ENCODE measurements at regions not wholly inside any gene's neighbourhood (a gene's known extent, or its start where the extent isn't known, plus 50 kb on each side); places are given as distances from the start of the nearest gene placed in this dataset.
"Not testable (repeated sequence)": the region's sequence is repeated elsewhere in the genome, so short reads cannot be mapped to it uniquely, and the experiment has no call there.

DNA sequence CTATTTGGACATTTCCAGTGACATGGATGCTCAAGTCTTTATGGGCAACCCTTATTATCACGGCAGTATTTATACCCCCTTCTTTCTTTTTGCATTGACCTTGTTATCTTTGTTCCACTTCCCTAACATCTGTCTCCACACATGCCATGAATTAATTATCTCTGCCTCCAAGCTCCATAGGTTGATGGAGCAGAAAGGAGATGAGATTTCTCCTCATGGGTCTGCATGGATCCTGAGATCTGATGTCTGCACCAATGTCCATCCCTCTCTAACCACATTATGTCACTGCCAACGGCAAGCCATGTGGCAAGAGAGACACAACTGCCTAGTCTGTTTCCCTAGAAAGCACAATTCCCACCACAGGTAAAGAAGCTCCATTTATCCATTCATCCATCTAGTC is 416.8 kb upstream of the ASIC2 start:
- no peak for DNase-seq

DNA sequence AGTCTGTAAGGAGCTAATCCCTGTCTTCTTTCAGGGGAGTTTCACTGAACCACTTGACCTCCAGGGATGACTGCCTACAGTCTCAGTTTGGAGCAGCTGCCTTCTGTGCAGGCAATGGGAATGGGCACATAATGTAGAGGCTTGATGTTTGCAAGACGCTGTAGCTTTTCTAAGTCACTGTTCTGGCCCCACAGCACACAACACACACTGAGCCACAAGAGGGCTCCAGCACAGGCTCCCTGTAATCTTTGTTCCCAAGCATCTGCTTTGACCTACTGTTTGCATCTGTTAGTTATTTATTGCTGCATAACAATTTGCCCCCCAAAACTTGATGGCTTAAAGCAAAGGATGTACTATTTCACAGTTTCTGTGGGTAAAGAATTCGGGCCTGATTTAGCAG is 419.0 kb upstream of the ASIC2 start:
- DNase-seq, result no peak

- no peak for DNase-seq
These were observed 423.9 kb upstream of the ASIC2 start for GRCh38 chr17:33716957-33717356.

- not testable (repeated sequence) for DNase-seq
These were observed 430.6 kb upstream of the ASIC2 start for GRCh38 chr17:33723736-33724135.

GRCh38 chr17:33725675-33726271 is 432.7 kb upstream of the ASIC2 start:
- peak; percentile 15 to 29 for DNase-seq

GRCh38 chr17:33730131-33730530 is 437.0 kb upstream of the ASIC2 start:
- no peak for DNase-seq

GRCh38 chr17:33732116-33732515 is 439.0 kb upstream of the ASIC2 start:
- DNase-seq, result no peak

- DNase-seq, result no peak
These were observed 446.6 kb upstream of the ASIC2 start for GRCh38 chr17:33739714-33740113.

- DNase-seq, result no peak
These were observed 452.1 kb upstream of the ASIC2 start for GRCh38 chr17:33745047-33745760.

DNA sequence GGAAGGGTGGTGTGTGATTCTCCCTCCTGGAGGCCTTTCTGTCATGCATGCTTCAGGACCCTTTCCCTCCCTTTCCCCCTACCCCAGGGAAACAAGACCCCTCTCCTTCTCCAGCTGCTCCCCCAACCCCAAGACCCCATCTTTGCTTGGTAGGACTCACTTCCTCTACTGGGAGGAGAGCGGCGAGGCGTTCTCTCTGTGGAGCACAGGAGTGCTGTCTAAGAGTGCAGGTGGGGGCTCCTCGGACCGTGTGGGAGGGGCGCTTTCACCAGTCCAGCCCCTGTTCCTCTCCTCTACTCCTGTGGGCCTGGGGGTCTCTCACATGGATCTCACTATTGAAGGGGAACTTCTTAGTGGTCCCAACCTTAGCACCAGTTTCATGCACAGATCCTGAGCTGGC is 456.1 kb upstream of the ASIC2 start:
- DNase-seq, result no peak

GRCh38 chr17:33750943-33751701 is 458.0 kb upstream of the ASIC2 start:
- DNase-seq, result peak; percentile 2 to 41

DNA sequence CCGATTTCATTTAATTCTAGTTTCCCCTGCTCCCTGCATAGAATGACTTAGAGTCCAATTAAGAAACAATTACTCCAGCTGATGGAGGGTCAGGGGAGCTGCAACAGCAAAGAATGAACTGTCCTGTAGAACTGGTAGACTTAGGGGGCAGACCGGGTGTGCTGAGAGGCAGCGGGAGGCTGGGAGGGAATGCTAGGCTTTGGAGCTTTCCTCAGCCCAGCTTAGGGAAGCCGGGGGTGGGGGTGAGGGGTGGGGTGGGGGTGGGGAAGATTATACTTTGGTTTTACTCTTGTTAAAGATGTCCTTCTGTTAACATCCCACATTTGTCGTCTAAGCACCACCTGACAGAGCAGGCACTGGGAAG is 458.6 kb upstream of the ASIC2 start:
- no peak for DNase-seq

DNA sequence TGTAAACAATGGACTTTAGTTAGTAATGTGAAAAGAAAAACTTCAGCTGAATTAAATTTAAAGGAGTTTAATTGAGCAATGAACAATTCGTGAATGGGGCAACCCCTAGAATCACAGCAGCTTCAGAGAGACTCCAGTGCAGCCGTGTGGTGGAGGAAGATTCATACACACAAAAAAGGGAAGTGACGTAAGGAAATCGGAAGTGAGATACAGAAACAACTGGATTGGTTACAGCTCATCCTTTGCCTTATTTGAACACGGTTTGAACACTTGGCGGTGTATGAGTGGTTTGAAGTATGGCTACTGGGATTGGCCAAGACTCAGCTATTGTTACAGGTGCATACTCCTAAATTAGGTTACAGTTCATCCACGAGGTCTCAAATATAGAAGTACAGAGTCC is 460.4 kb upstream of the ASIC2 start:
- no peak for DNase-seq

GRCh38 chr17:33756021-33756420 is 462.9 kb upstream of the ASIC2 start:
- no peak for DNase-seq

DNA sequence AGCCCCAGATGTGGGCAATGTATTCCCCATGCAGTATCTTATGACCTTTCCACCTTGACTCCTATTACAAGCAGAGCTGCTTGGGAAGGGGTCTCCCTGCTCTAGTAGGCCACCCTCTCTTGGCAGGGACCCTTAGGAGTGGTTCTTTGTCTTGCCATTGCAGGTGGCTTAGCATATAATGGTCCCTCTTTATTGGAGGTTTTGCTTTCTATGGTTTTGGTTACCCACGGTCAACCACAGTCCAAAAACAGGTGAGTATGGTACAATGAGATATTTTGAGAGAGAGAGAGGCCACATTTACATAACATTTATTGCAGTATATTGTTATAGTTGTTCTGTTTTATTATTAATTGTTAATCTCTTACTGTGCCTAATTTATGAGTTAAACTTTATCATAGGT is 472.8 kb upstream of the ASIC2 start:
- DNase-seq, result no peak

- DNase-seq, result no peak
These were observed 473.6 kb upstream of the ASIC2 start for GRCh38 chr17:33766721-33767120.

DNA sequence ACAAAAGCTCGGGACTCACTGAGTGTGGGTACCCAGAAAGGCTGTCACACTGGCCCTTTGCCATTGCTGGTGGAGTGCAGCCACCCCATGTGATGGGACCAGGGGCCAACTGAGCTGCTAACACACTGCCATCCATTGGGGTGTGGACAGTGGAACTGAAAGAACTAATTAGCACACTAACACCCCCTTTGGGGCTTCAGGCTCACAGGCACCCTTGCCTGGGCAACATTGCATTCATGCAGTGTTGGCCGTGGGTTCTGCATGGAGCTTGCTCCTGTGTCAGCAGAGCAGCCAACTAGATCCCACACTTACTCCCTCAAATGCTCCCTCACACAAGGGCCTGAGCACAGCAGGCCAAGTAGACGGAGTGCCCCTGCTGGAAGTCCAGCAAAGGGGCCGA is 476.0 kb upstream of the ASIC2 start:
- DNase-seq, result no peak

- no peak for DNase-seq
These were observed 478.8 kb upstream of the CCL2 start for GRCh38 chr17:33776304-33776703.

GRCh38 chr17:33776903-33777302 is 478.2 kb upstream of the CCL2 start:
- no peak for DNase-seq

DNA sequence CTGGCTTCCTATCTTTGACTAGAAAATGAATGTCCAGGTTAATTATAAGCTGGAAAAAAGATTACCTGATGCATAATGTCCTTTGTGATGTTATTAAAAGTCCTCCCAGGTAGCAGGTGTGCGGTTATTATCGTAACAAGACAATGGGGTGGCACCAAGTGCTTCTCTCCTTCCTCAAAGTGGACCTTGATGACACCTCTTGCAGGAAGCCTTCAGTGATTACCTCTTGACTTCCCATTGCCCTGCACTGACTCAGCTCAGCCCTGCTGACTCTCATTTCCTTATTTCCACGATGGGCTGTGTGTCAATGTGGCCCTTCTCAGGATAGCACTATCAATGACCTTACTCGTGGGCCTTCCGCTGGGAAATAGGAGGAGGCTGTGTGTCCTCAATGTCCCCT is 477.4 kb upstream of the CCL2 start:
- DNase-seq, result no peak

DNA sequence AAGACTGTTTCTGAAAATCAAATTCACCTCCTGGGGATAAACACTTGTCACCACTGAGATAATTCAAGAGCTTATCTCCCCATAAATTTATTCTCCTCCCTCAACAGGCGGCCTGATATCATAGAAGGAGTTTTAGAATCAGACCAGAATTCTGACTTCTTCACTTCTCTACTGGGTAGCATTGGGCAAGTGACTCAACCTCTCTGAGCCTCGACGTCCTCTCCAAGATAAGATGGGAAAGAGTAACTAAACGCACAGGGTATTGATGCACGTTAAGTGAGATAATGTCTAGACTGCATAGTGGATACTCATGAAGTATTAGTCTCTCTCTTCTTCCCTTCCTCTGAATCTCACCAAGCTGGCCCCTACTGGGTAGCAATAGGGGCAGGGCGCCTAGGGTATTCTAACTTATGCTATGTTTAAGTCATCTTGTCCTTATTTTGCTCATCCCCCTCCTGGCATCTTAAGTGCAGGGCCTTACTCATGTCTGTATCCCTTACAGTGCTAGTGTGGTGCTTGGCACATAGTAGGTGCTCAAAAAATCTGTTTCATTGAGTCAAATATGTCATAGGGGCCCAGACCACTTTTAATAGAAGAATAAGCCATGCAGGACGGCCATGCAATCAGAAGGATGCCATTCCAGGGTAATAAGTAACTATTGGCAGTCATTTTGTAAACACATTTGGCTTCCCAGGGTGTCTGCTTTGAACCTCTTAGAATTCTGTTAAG is 476.4 kb upstream of the CCL2 start:
- DNase-seq, result no peak

DNA sequence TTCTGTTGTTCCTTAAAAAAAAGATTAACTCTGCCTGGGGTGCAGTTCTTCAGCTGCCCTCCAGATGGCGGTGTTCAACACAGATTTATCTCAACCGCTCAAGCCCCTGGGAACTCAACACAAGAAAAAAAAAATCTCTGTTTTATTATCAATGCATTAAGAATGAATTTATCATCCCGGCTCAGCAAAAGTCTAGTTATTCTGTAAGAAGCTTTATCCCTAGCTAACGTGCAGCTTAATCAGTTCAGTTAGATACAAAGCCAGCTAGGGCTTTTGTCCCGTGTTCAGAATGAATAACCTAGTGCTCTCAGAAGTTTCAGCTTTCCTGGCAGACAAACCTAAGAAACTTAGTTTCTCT is 475.9 kb upstream of the CCL2 start:
- DNase-seq, result peak; percentile 11 to 38

DNA sequence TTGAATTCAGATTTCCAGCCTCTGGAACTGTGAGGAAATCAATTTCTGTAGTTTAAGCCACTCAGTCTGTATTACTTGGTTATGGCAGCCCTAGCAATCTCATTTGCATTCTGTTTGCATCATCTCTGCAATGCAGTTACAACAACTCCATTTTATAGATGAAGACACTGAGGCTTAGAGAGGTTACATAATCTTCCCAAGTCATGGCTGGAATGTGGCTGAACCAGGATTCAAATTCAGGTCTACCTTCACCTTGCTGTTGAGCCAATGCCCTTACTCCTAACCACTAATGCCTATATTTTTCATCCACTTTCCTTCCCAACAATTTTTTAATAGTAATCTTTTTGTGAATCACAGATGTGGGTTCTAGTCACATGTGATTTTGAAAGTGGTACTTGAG is 469.8 kb upstream of the CCL2 start:
- no peak for DNase-seq

GRCh38 chr17:33786478-33786877 is 468.6 kb upstream of the CCL2 start:
- no peak for DNase-seq
